Midbrain (tissue), 1 donor: ENCODE measurements at regions not wholly inside any gene's neighbourhood (a gene's known extent, or its start where the extent isn't known, plus 50 kb on each side); places are given as distances from the start of the nearest gene placed in this dataset.
"Not testable (repeated sequence)": the region's sequence is repeated elsewhere in the genome, so short reads cannot be mapped to it uniquely, and the experiment has no call there.

Source experiments
- DNase-seq: peaks from one replicate; lab custom pipeline; 2025; lab: John Stamatoyannopoulos, UW

DNA sequence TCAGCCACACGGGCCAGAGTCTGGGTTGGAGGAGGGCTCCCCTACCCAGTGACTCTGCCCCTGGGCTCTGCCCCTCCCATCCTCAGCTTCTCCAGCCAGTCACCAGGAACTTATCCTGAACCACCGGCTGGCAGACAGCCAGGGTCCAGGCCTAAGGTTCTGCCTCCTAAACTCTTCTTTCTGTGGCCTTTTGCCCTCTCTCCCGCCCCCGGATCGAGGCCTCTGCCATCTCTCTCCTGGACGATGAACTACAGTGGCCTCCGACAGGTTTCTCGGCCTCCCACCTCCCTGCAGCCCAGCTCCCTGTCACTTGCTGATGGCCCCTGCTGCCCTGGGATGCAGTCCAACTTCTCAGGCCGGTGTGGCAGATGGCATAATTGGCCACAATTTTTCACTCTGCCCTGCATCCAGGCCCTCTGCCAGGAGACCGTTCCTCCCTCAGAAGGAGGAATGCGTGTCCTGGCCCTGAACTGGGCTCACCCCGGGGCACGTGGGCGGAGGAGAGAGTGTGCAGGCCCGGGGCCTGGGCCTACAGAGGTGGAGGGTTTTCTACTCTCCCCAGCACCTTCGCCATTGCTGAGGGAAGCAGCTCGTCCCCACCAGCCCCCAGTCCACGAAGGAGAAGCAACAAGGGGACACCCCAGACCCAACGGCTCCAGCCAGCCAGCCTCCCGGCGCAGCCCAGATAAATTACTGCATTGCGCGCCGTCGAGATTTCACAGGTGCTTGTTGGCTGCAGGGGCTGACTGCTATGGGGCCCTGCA lies 81.9 kb upstream of the LRPAP1 start:
- DNase-seq = no peak

GRCh38 chr4:3612934-3613333 lies 80.7 kb upstream of the LRPAP1 start:
- DNase-seq = no peak

DNA sequence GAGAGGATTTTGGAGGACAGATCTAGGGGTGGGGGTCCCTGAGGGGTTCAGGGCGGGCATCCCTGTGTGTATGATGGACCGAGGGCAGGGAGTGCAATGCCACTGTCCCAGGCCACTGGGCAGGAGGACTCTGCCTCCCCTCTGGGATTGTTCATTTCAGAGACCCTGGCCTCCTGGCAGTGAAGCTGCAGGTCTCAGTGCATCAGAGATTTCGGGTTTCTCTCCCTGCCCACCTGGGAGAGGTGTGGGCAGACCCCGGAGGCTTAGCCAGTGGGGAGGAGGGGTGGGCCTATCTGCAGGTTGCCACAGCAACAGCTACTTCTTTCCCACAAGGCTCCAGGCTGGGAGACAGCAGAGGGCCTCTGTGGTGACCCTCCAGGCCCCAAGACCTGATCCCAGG lies 80.1 kb upstream of the LRPAP1 start:
- DNase-seq = no peak

- no peak for DNase-seq
Measured at GRCh38 chr4:3611778-3612177, 79.6 kb upstream of the LRPAP1 start.

DNA sequence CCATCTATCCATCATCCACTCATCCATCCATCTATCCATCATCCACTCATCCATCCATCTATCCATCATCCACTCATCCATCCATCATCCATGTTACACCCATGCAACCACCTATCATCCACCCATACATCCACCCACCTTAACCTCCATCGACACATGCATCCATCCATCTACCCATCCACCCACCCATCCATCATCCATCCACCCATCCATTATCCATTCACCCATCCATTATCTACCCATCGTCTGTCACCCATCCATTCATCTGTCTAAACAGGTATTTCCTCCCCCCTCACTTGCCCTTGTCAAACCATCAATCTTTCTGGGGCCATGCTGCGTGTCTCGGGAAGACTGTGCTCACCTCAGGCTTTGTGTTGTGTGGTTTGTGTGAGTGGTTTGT lies 78.6 kb upstream of the LRPAP1 start:
- not testable (repeated sequence) for DNase-seq

GRCh38 chr4:3609905-3610304 lies 77.7 kb upstream of the LRPAP1 start:
- not testable (repeated sequence) for DNase-seq

- DNase-seq = no peak
Measured at GRCh38 chr4:3607690-3608552, 75.7 kb upstream of the LRPAP1 start.

GRCh38 chr4:3606850-3607249 lies 74.6 kb upstream of the LRPAP1 start:
- DNase-seq = not testable (repeated sequence)

DNA sequence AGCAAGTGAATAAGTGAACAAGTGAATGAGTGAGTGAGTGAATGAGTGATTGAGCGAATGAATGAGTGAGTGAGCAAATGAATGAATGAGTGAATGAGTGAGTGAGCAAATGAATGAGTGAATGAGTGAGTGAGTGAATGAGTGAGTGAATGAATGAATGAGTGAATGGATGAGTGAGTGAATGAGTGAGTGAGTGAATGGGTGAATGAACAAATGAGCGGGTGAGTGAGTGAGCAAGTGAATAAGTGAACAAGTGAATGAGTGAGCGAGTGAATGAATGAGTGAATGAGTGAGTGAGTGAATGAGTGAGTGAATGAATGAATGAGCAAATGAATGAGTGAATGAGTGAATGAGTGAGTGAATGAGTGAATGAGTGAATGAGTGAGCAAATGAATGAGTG lies 74.0 kb upstream of the LRPAP1 start:
- not testable (repeated sequence) for DNase-seq

DNA sequence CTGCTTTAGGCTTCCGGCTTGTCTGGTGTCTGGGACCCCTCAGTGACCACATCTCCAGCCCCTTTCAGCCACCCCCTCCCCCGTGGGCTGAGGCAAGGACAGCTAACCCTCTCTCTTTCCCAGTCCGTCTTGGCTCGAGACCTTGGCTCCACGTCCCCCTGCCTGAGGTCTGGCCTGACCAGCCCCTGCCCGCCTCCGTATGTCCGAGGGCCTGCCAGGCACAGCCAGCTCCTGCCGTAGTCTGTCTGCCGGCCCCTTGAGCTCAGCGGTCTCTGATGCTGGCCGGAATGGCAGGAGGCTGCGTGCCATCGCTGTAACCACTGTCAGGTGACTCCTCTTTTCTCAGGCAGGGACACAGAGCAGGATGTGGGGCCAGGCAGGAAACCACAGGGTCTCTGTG lies 73.3 kb upstream of the LRPAP1 start:
- DNase-seq = no peak

- DNase-seq = not testable (repeated sequence)
Measured at GRCh38 chr4:3602886-3603645, 70.8 kb upstream of the LRPAP1 start.

GRCh38 chr4:3601992-3602391 lies 69.8 kb upstream of the LRPAP1 start:
- no peak for DNase-seq

GRCh38 chr4:3601108-3601690 lies 69.0 kb upstream of the LRPAP1 start:
- not testable (repeated sequence) for DNase-seq

- no peak for DNase-seq
Measured at GRCh38 chr4:3599951-3600350, 67.7 kb upstream of the LRPAP1 start.

DNA sequence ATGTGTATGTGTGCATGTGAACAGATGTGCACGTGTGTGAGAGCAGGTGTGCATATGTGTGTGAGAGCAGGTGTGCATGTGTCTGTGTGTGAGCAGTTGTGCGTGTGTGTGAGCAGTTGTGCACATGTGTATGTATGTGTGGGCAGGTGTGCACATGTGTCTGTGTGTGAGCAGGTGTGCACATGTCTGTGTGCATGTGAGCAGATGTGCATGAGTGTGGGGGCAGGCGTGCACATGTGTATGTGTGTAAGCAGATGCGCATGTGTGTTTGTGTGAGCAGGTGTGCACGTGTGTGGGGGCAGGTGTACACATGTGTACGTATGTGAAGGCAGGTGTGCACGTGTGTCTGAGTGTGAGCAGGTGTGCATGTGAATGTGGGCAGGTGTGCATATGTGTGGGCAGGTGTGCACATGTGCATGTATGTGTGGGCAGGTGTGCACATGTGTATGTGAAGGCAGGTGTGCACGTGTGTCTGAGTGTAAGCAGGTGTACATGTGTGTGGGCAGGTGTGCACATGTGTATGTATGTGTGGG lies 66.5 kb upstream of the LRPAP1 start:
- no peak for DNase-seq

GRCh38 chr4:3597896-3598505 lies 65.8 kb upstream of the LRPAP1 start:
- not testable (repeated sequence) for DNase-seq

- DNase-seq = not testable (repeated sequence)
Measured at GRCh38 chr4:3596957-3597733, 64.9 kb upstream of the LRPAP1 start.

GRCh38 chr4:3595627-3596291 lies 63.5 kb upstream of the LRPAP1 start:
- not testable (repeated sequence) for DNase-seq

DNA sequence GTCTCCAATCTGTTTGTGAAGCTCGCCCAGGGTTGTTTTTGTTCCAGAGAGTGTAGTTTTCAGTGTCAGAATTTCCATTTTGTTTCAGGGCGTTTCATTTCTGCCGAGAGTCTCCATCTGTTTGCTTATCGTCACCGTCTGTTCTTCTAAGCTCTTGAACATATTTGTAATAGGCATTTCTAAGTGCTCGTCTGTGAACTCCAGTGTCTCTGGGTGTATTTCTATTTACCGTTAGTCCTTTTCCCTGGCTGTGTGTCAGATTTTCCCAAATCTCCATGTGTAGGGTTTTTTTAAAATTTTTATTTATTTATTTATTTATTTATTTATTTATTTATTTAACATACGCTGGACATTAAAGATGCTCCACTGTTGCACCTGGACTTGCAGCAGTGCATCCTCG lies 62.5 kb upstream of the LRPAP1 start:
- DNase-seq = not testable (repeated sequence)
